ENCODE measurements at regions not wholly inside any gene's neighbourhood (a gene's known extent, or its start where the extent isn't known, plus 50 kb on each side); places are given as distances from the start of the nearest gene placed in this dataset.
A peak's percentile ranks its signal among the peaks of the same experiment; 100 is the strongest.
"Not testable (repeated sequence)": the region's sequence is repeated elsewhere in the genome, so short reads cannot be mapped to it uniquely, and the experiment has no call there.

- DNase-seq = not testable (repeated sequence)
Measured at GRCh38 chr1:222470252-222470805, 77.6 kb downstream of the HHIPL2 start.

DNA sequence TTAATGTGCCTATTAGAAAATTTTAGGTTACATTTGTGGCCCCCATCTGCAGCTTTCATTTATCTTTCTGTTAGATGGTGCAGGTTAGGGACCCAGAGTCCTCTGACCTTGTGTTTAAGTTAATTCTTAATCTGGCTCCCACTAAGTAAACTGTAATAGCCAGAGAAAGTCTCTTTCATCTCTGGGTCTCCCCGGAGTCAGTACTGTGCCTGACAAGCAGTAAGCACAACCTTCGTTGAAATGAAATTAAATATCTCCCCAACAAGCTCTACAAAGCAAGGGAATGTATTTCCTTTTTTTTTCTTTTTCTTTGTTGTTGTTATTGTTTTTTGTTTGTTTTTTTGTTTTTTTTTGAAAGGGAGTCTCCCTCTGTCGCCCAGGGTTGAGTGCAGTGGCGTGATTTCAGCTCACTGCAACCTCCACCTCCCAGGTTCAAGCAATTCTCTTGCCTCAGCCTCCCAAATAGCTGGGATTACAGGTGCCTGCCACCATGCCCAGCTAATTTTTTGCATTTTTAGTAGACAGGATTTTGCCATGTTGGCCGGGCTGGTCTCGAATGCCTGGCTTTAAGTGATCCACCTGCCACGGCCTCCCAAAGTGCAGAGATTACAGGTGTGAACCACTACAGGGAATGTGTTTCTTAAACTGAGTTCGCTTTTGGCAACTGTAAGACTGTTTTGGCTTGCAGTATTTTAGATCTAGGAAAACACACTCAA lies 81.6 kb downstream of the HHIPL2 start:
- DNase-seq = no peak
- no peak for TF ChIP-seq POLR2A (IDR thresholded peaks at IDR 0.05; ENCODE audit: low read length)
- TF ChIP-seq GATA1 (IDR thresholded peaks at IDR 0.05; ENCODE audit: low read depth, low read length) = no peak

DNA sequence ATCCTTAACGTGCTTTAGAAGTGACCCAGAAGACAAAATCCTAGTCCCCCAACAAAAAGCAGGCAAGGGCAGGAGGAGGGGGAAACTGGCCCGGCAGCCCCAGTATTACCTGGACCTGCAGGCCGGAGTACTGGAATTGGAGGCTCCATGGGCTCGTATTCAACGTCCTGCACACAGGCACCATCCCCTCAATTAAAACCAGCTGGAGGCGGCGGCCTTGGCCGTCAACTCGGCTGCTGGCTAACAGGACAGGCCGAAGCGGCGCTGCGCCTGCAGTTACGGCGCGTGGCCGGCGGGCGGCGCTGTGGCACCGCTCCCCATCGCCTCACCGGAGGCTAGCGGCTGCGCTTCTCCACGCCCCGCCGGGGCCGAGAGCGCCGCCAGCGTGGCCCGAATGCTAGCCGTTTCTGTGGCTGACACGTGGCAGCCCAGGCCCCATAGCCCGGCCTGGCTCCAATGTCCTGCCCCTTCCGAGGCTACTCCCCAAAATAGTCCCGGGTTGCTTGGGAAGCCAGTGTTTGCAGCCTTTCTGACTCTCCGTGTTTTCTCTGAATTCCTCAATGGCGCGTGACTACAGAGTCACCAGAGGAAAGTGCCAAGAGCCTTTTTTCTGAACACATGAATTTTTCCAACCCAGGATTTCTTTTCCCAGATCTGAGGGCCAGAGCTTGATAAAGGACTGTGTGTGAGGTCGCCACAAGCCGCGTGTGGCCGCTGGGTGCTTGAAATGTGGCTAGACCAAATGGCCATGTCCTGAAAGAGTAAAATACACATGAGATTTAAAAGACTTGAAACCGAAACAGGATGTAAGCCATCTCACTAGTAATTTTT lies 82.5 kb downstream of the HHIPL2 start:
- no peak for TF ChIP-seq GATA1 (IDR thresholded peaks at IDR 0.05; ENCODE audit: low read depth, low read length)
- no peak for TF ChIP-seq POLR2A (IDR thresholded peaks at IDR 0.05; ENCODE audit: low read length)
- peak; percentile 91 for DNase-seq

DNA sequence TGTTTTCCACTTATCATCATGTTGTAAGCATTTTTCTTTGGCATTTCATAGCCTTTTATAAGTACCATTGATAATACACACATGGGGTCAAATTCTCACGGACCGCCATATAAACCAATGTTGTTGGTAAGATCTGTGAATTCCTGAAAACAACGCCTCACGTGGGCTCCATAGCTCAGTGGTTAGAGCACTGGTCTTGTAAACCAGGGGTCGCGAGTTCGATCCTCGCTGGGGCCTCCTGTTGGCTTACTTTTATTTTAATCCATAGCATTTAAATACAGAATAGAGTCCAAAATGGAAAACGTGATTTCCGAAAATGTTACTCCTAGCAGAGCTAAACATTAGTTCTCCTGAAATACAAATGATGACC lies 83.1 kb downstream of the HHIPL2 start:
- peak; percentile 81 to 85 for DNase-seq
- TF ChIP-seq POLR2A (IDR thresholded peaks at IDR 0.05; ENCODE audit: low read length) (no peak), GATA1 (IDR thresholded peaks at IDR 0.05; ENCODE audit: low read depth, low read length) (no peak)

DNA sequence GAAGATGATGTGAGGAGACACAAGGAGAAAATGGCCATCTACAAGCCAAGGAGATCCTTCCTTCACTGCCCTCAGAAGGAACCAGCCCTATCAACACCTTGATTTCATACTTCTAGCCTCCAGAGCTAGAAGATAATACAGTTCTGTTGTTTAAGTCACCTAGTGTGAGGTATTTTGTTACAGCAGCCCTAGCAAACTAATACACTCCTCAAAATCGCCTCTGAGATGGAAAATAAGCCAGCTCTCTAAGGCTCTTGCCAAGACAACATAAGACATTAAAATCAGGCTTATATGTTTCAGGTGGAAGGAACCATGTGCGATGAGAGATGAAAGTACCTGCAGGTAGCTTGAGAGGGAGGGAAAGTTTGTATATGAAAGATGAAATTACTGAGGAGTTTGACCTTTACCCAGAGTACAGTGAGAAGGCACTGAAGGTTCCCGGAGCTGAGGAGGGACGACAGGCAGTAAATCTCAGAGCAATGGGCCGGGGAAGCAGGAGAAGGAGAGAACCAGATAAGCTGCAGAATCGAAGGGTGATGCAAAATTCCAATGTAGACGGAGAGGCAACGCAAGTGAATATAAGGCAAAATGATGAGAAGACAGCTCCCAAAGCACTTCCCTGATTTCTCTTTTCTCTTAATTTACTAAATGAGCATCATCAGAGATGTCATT lies 84.7 kb downstream of the HHIPL2 start:
- TF ChIP-seq GATA1 (IDR thresholded peaks at IDR 0.05; ENCODE audit: low read depth, low read length) (no peak), POLR2A (IDR thresholded peaks at IDR 0.05; ENCODE audit: low read length) (no peak)
- no peak for DNase-seq

GRCh38 chr1:222462601-222463000 lies 85.3 kb downstream of the HHIPL2 start:
- DNase-seq = peak; percentile 38 to 77
- TF ChIP-seq GATA1 (IDR thresholded peaks at IDR 0.05; ENCODE audit: low read depth, low read length) = no peak
- no peak for TF ChIP-seq POLR2A (IDR thresholded peaks at IDR 0.05; ENCODE audit: low read length)

- DNase-seq = no peak
- no peak for TF ChIP-seq GATA1 (IDR thresholded peaks at IDR 0.05; ENCODE audit: low read depth, low read length)
- no peak for TF ChIP-seq POLR2A (IDR thresholded peaks at IDR 0.05; ENCODE audit: low read length)
Measured at GRCh38 chr1:222461941-222462340, 86.0 kb downstream of the HHIPL2 start.

DNA sequence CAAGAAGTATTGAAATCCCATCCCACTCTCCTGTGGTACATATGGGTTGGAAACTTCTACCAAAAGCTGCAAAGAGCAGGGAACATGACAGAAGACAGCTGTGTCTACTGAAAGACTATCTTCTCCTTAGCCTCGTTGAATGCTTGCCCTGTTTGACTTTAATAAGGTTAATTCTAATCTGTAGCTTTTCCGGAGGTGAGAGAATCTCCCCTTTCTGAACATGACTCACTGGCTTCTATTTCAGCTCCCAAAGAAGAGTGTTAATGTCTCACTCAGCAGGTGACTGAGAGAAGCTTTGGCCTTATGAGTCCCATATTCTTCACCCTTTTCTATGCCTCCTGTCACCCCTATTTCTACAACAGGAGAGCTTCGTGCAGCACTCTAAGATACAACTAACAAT lies 88.3 kb downstream of the HHIPL2 start:
- TF ChIP-seq POLR2A (IDR thresholded peaks at IDR 0.05; ENCODE audit: low read length) (no peak), GATA1 (IDR thresholded peaks at IDR 0.05; ENCODE audit: low read depth, low read length) (no peak)
- DNase-seq = no peak

- DNase-seq = no peak
- no peak for TF ChIP-seq GATA1 (IDR thresholded peaks at IDR 0.05; ENCODE audit: low read depth, low read length)
- no peak for TF ChIP-seq POLR2A (IDR thresholded peaks at IDR 0.05; ENCODE audit: low read length)
Measured at GRCh38 chr1:222457513-222457912, 90.4 kb downstream of the HHIPL2 start.

DNA sequence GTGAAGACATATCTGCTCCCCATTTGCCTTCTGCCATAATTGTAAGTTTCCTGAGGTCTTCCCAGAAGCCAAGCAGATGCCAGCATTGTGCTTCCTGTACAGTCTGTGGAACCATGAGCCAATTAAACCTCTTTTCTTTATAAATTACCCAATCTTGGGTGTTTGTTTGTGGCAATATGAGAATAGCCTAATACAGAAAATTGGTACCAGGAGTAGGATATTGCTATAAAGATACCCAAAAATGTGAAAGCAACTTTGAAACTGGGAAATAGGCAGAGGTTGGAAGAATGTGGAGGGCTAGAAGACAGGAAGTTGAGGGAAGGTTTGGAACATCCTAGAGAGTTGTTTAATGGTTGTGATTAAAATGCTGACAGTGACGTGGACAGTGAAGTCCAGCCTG lies 90.8 kb downstream of the HHIPL2 start:
- no peak for TF ChIP-seq GATA1 (IDR thresholded peaks at IDR 0.05; ENCODE audit: low read depth, low read length)
- no peak for TF ChIP-seq POLR2A (IDR thresholded peaks at IDR 0.05; ENCODE audit: low read length)
- peak in 1 of 2 experiments; percentile 6 for DNase-seq

DNA sequence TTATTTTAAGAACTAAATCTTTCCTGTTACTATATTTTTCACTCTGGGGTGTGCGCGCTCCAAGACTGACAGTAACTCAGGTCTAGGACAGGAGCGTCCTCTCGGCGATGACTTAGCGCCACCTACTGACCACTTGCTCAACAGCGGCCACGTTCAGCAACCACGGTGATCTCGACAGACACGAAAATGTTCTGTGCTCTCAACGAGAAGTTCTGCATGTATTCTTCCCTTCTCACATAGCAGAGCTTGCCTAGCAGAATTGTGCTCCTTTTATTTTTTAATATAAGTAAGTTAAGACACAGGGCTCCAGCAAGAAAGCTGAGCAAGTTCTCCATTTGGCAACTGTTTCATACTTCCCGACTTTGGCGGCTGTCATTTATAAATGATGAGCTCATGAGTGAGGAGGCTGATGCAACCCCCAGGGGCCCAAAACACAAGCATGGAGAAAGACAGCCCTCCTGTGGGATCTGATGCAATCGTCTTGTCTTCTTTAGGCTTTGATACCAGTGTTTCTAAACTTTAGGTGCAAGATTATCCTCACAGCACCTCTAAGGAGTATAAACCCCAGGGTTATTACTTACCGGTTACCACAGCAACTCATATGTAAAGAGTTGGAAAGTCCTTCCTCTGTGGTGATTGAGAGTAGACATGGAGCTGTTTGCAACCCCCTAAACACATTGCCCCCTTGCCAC lies 92.6 kb downstream of the HHIPL2 start:
- TF ChIP-seq POLR2A (IDR thresholded peaks at IDR 0.05; ENCODE audit: low read length) (no peak), GATA1 (IDR thresholded peaks at IDR 0.05; ENCODE audit: low read depth, low read length) (no peak)
- DNase-seq = peak; percentile 77 to 90

GRCh38 chr1:222454782-222455181 lies 93.1 kb downstream of the HHIPL2 start:
- TF ChIP-seq POLR2A (IDR thresholded peaks at IDR 0.05; ENCODE audit: low read length) (no peak), GATA1 (IDR thresholded peaks at IDR 0.05; ENCODE audit: low read depth, low read length) (no peak)
- no peak for DNase-seq

GRCh38 chr1:222454186-222454585 lies 93.7 kb downstream of the HHIPL2 start:
- TF ChIP-seq GATA1 (IDR thresholded peaks at IDR 0.05; ENCODE audit: low read depth, low read length) = no peak
- TF ChIP-seq POLR2A (IDR thresholded peaks at IDR 0.05; ENCODE audit: low read length) = no peak
- DNase-seq = no peak

- DNase-seq = no peak
- no peak for TF ChIP-seq GATA1 (IDR thresholded peaks at IDR 0.05; ENCODE audit: low read depth, low read length)
- TF ChIP-seq POLR2A (IDR thresholded peaks at IDR 0.05; ENCODE audit: low read length) = no peak
Measured at GRCh38 chr1:222452031-222452430, 95.9 kb downstream of the HHIPL2 start.
